GM18526 (cell line): ENCODE measurements at regions not wholly inside any gene's neighbourhood (a gene's known extent, or its start where the extent isn't known, plus 50 kb on each side); places are given as distances from the start of the nearest gene placed in this dataset.

Experiments
- POLR2A ChIP-seq: IDR thresholded peaks from 3 replicates; pipeline ENCODE4 v1.6.1; 2011; ENCODE audit not compliant: insufficient read length; ENCODE audit errors: extremely low read depth

- no peak for TF ChIP-seq POLR2A
Measured at GRCh38 chr15:62497356-62497755, 332.3 kb upstream of the C2CD4B start.

- TF ChIP-seq POLR2A = no peak
Measured at GRCh38 chr15:62498278-62498677, 333.2 kb upstream of the C2CD4B start.

DNA sequence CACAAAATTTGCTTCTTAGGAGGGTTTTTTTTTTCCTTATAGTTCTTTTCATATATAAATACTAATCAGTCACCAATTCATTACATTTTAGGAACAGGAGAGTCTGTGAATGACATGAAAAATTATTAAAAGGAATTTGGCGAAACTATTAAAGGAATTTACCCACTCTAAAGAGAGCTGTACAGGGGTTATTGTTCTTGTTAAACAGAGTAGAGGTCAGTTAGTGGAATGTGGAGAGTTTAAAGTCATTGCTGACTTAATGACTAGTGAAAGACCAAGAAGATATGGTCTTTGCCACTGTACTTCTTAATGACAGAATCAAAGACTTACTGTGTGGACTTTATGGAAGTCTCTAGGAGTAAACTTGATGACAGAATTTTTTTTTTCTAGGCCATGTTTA is 333.6 kb upstream of the C2CD4B start:
- TF ChIP-seq POLR2A = no peak

DNA sequence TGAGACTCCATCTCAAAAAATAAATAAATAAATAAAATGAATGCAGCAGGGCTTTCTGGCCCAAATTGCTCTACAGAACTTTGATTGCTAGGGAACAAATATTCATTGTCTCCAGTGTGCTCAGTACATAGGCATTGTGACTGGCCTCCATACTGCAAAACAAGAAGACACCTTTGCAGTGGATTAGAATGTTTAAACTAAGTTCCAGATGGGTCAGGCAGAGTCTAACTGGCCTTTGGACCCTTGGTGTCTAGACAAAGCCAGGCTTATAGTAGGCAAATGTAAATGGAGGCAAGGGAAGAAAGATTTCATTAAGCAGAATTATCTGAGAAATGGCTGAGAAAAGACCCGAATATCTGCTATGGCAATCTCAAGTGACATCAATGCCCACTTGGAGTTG is 335.2 kb upstream of the C2CD4B start:
- TF ChIP-seq POLR2A = no peak

GRCh38 chr15:62502451-62502850 is 337.4 kb upstream of the C2CD4B start:
- no peak for TF ChIP-seq POLR2A

DNA sequence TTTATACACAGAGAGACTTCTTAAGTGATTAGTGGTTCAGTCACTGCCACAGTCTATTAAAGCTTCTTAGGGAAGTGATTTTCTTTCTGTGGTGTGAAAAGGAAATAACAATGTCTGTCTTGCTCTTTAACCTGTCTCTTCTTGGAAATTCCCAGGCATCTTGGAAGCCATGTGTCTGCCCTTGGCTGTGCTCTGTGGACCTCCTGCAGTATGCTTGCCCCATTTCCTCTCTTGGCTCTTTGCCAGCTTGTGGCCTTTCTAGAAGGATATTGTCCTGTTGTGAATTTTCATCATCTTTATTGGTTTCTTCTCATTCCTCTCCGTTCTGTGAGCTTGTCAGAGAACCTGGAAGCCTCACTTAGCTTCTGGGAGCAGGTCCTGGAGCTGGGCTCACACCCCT is 338.4 kb upstream of the C2CD4B start:
- TF ChIP-seq POLR2A = no peak

DNA sequence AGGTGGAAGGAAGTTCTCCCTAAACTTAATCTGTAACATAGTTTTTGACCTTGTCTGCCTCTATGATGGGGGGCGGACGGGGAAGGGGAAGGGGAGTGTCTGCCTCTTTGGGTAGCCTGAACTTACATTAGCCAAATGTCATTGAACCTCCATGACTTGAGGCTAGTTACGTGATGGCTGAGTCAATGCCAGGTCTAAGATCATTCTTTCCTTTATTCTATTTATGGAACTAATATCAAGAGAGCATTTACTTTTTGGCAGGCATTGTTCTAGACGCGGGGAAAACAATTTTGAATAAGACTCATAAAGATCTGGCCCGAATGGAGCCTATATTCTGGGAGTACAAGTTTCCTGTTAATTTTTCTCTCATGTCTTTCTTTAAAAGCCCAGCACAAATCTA is 340.7 kb upstream of the C2CD4B start:
- no peak for TF ChIP-seq POLR2A

- TF ChIP-seq POLR2A = no peak
Measured at GRCh38 chr15:62506217-62506805, 341.2 kb upstream of the C2CD4B start.

- no peak for TF ChIP-seq POLR2A
Measured at GRCh38 chr15:62509395-62509958, 344.4 kb upstream of the C2CD4B start.

DNA sequence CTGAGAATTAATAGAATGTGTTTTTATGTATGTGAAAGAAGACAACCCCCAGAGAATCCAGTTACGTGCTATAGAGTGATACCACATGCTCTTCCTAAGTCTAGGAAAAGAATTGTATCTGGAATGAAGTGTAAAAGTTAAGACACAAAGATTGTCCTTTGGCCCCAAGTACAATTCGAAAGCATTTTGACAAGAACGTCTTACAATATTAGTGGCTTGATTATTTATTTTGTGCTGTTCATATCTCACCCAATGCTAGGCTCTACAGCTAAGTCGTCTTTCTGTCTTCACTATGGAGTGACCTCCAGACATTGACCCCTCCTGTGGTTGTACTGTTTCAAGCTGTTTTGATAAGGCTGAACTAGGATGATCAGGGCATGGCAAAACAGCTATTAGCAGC is 345.7 kb upstream of the C2CD4B start:
- no peak for TF ChIP-seq POLR2A

GRCh38 chr15:62512904-62513303 is 347.8 kb upstream of the C2CD4B start:
- no peak for TF ChIP-seq POLR2A

DNA sequence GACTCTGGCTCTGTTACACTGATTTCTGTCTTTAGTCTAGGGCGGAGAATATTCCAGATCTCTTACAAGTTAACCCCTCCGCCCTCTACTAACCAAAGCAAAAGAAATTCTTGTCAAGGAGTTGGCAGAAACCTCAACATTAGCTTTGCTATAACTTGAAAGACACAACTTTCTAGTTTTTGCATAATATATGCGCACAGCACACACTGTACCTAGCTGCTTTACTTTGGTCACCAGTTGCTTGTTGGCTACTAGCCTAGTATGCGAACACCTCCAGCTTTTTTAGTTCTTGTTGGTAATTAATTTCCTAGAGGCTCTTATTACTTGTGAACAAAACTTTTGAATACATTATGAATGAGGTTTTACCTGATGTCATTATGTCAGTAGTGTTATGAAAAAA is 348.8 kb upstream of the C2CD4B start:
- no peak for TF ChIP-seq POLR2A

GRCh38 chr15:62515696-62516395 is 350.8 kb upstream of the C2CD4B start:
- TF ChIP-seq POLR2A = no peak

GRCh38 chr15:62517541-62517940 is 352.5 kb upstream of the C2CD4B start:
- no peak for TF ChIP-seq POLR2A

GRCh38 chr15:62519900-62520299 is 354.8 kb upstream of the C2CD4B start:
- TF ChIP-seq POLR2A = no peak

- no peak for TF ChIP-seq POLR2A
Measured at GRCh38 chr15:62520887-62521286, 355.8 kb upstream of the C2CD4B start.

DNA sequence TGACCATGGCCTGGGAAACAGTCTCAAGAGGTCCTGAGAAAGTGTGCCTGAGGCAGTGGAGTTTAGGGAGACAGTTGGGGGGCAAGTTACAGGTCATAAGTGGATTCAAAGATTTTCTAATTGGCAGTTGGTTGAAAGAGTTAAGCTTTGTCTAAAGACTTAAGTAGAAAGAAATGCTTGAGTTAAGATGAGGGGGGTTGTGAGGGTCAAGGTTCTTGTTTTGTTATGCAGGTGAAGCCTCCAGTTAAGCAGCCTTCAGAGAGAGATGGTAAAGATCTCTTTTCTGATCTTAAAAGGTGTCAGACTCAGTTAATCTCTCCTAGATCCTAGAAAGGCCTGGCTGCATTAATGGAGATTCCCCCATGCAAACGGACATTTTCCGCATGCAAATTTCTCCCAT is 356.3 kb upstream of the C2CD4B start:
- no peak for TF ChIP-seq POLR2A

- TF ChIP-seq POLR2A = no peak
Measured at GRCh38 chr15:62524848-62525247, 359.8 kb upstream of the C2CD4B start.

- TF ChIP-seq POLR2A = no peak
Measured at GRCh38 chr15:62527387-62527786, 362.3 kb upstream of the C2CD4B start.
